ENCODE measurements at regions not wholly inside any gene's neighbourhood (a gene's known extent, or its start where the extent isn't known, plus 50 kb on each side); places are given as distances from the start of the nearest gene placed in this dataset.
A peak's percentile ranks its signal among the peaks of the same experiment; 100 is the strongest.

GRCh38 chr6:43953794-43954310, 173.4 kb downstream of the MRPL14 start:
- peak in 1 of 2 donors; percentile 1 for TF ChIP-seq CTCF (IDR thresholded peaks at IDR 0.05; ENCODE audit: extremely low read depth in 1 of 2, insufficient read depth in 1 of 2, low read depth in 1 of 2, low read length in 2 of 2)
- no peak for TF ChIP-seq POLR2A (IDR thresholded peaks at IDR 0.05; ENCODE audit: low read depth, low read length)
- TF ChIP-seq POLR2AphosphoS5 (IDR thresholded peaks at IDR 0.05; ENCODE audit: insufficient read depth, low read depth, low read length) = no peak
- TF ChIP-seq EZH2 (IDR thresholded peaks at IDR 0.05; ENCODE audit: borderline replicate concordance, low read depth, low read length, severe bottlenecking) = no peak
- TF ChIP-seq JUN (IDR thresholded peaks at IDR 0.05; ENCODE audit: borderline replicate concordance, insufficient read depth, insufficient read length, low read depth) = no peak
- no peak for TF ChIP-seq MAX (IDR thresholded peaks at IDR 0.05; ENCODE audit: insufficient read depth, insufficient read length)
- TF ChIP-seq FOS (IDR thresholded peaks at IDR 0.05; ENCODE audit: borderline replicate concordance, insufficient read depth, low read length) = no peak

Measured in endothelial cell of umbilical vein (primary cell).